ENCODE measurements at regions not wholly inside any gene's neighbourhood (a gene's known extent, or its start where the extent isn't known, plus 50 kb on each side); places are given as distances from the start of the nearest gene placed in this dataset.

GRCh38 chr2:196315388-196316049 is 144.1 kb upstream of the STK17B start:
- TF ChIP-seq POLR2A (IDR thresholded peaks at IDR 0.05), result no peak
- TF ChIP-seq, protein P1, sequence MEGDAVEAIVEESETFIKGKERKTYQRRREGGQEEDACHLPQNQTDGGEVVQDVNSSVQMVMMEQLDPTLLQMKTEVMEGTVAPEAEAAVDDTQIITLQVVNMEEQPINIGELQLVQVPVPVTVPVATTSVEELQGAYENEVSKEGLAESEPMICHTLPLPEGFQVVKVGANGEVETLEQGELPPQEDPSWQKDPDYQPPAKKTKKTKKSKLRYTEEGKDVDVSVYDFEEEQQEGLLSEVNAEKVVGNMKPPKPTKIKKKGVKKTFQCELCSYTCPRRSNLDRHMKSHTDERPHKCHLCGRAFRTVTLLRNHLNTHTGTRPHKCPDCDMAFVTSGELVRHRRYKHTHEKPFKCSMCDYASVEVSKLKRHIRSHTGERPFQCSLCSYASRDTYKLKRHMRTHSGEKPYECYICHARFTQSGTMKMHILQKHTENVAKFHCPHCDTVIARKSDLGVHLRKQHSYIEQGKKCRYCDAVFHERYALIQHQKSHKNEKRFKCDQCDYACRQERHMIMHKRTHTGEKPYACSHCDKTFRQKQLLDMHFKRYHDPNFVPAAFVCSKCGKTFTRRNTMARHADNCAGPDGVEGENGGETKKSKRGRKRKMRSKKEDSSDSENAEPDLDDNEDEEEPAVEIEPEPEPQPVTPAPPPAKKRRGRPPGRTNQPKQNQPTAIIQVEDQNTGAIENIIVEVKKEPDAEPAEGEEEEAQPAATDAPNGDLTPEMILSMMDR (IDR thresholded peaks at IDR 0.05), result no peak

Measured in thyroid gland (tissue), 4 donors.